ENCODE measurements at regions not wholly inside any gene's neighbourhood (a gene's known extent, or its start where the extent isn't known, plus 50 kb on each side); places are given as distances from the start of the nearest gene placed in this dataset.

DNA sequence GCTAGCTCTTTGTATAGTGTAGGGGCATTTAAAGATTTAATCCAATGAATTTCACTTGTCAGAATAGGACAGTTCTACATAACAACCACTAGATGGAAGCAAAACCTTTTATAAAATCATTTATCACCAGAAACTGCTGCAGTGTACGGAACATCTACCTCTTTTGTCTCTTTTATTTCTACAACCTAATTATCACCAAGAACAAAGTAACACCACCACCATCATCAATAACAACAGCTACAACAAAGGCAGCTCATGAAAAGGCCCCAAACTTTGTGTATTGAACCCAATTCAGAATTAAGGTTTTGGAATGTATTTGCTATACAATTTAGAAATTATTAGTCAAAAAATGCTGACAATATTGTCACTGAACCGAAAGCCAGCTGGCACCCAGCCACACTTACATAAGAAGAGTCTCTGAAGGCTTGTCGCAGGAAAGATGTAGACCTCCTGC lies 260.9 kb upstream of the RPS6KA3 start:
- peaks cover 16% of the 10 kb centered on the region for H3K4me1 Mint-ChIP-seq (ENCODE audit: low read depth, unreplicated experiment)
- no TSS peak for BruUV-seq (replicated peaks)
- CTCF ChIA-PET, result interaction anchor here (0.5 to 1.4 kb wide), 4 partner anchors 12 to 1448 kb away, joined by 3 to 4 read pairs (median 3); no protein-coding TSS in a partner anchor
- H3K9me3 Mint-ChIP-seq (ENCODE audit: low read depth, unreplicated experiment), result no peaks in the 10 kb centered on the region
- no peak overlapping the region for H3K4me3 Mint-ChIP-seq (ENCODE audit: low read depth, unreplicated experiment)
- TF ChIP-seq, protein P1, sequence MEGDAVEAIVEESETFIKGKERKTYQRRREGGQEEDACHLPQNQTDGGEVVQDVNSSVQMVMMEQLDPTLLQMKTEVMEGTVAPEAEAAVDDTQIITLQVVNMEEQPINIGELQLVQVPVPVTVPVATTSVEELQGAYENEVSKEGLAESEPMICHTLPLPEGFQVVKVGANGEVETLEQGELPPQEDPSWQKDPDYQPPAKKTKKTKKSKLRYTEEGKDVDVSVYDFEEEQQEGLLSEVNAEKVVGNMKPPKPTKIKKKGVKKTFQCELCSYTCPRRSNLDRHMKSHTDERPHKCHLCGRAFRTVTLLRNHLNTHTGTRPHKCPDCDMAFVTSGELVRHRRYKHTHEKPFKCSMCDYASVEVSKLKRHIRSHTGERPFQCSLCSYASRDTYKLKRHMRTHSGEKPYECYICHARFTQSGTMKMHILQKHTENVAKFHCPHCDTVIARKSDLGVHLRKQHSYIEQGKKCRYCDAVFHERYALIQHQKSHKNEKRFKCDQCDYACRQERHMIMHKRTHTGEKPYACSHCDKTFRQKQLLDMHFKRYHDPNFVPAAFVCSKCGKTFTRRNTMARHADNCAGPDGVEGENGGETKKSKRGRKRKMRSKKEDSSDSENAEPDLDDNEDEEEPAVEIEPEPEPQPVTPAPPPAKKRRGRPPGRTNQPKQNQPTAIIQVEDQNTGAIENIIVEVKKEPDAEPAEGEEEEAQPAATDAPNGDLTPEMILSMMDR (IDR thresholded peaks at IDR 0.05; ENCODE audit: unreplicated experiment), result peak; percentile 37
- H3K27ac Mint-ChIP-seq (ENCODE audit: unreplicated experiment), result no peak overlapping the region
- no peaks in the 10 kb centered on the region for H3K36me3 Mint-ChIP-seq (ENCODE audit: insufficient read depth, unreplicated experiment)
- intact Hi-C loops (cut with micrococcal nuclease; ENCODE audit: unreplicated experiment), result loop anchor here (1.0 to 5.0 kb wide), 2 partner anchors 1198 to 1215 kb away; no protein-coding TSS in a partner anchor
- no peak for DNase-seq
- H3K27me3 Mint-ChIP-seq (ENCODE audit: unreplicated experiment), result no peaks in the 10 kb centered on the region

DNA sequence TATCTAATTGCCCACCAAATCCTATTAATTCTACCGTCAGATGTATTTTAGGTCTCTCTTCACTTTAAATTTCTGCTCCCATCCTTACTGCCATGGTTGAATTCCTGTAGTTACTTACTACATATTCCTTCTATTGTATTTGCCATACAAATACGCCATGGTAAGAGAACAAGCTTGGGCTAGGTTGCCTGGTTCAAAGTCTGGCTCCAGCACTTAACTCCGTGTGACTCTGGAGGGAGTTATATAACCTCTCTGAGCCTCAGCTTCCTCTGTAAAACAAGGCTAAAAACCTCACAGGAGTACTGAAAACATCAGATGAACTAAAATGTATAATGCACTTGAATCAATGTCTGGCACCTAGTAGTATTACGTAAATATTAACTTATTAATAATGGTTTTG lies 260.3 kb upstream of the RPS6KA3 start:
- no TSS peak for BruUV-seq (replicated peaks)
- no peak overlapping the region for H3K27ac Mint-ChIP-seq (ENCODE audit: unreplicated experiment)
- intact Hi-C loops (cut with micrococcal nuclease; ENCODE audit: unreplicated experiment), result loop anchor here (1.0 to 5.0 kb wide), 2 partner anchors 1198 to 1215 kb away; no protein-coding TSS in a partner anchor
- no peak overlapping the region for H3K4me3 Mint-ChIP-seq (ENCODE audit: low read depth, unreplicated experiment)
- peaks cover 16% of the 10 kb centered on the region for H3K4me1 Mint-ChIP-seq (ENCODE audit: low read depth, unreplicated experiment)
- H3K9me3 Mint-ChIP-seq (ENCODE audit: low read depth, unreplicated experiment), result no peaks in the 10 kb centered on the region
- TF ChIP-seq, protein P1 (IDR thresholded peaks at IDR 0.05; ENCODE audit: unreplicated experiment), result no peak
- DNase-seq, result no peak
- H3K27me3 Mint-ChIP-seq (ENCODE audit: unreplicated experiment), result no peaks in the 10 kb centered on the region
- H3K36me3 Mint-ChIP-seq (ENCODE audit: insufficient read depth, unreplicated experiment), result no peaks in the 10 kb centered on the region
- CTCF ChIA-PET, result interaction anchor here (0.5 to 1.4 kb wide), 4 partner anchors 11 to 1448 kb away, joined by 3 to 4 read pairs (median 3); no protein-coding TSS in a partner anchor

DNA sequence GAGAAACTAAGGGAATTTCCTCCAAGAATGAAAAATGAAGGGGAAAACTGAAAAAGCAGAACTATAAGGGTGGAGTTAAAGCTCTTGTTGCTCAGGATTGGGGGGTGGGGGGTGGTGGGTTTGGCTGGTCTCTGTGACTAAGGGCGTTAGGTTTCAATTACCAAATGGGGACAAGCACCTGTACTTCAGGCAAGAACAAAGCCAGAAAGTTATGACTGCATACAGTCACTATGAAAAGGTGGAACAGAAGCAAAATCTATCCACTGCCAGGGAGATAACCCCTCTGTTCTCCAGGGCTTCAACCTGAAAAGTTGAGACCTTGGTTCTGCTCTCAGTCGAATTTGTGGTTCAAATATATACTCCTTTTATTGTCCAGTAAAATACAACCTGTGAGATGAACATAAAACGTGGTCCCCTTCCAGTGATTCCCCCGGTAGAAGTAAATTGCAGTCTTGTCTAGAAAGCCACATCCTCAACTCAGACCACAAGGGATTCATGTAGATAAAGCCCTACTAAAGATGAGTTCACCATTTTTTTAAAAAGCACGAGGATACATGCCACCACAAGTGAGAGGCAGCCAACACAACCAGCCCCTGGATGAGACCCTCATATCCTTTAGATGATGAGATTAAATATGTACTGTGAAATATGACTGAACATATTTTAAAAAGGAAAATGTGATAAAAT lies 257.1 kb upstream of the RPS6KA3 start:
- H3K4me3 Mint-ChIP-seq (ENCODE audit: low read depth, unreplicated experiment), result no peak overlapping the region
- H3K9me3 Mint-ChIP-seq (ENCODE audit: low read depth, unreplicated experiment), result no peaks in the 10 kb centered on the region
- no peak for DNase-seq
- H3K36me3 Mint-ChIP-seq (ENCODE audit: insufficient read depth, unreplicated experiment), result no peaks in the 10 kb centered on the region
- no peak overlapping the region for H3K27ac Mint-ChIP-seq (ENCODE audit: unreplicated experiment)
- CTCF ChIA-PET, result no interaction called here
- intact Hi-C loops (cut with micrococcal nuclease; ENCODE audit: unreplicated experiment), result no loop called here
- TF ChIP-seq, protein P1 (IDR thresholded peaks at IDR 0.05; ENCODE audit: unreplicated experiment), result no peak
- H3K27me3 Mint-ChIP-seq (ENCODE audit: unreplicated experiment), result no peaks in the 10 kb centered on the region
- H3K4me1 Mint-ChIP-seq (ENCODE audit: low read depth, unreplicated experiment), result peaks cover 12% of the 10 kb centered on the region
- BruUV-seq (replicated peaks), result no TSS peak

DNA sequence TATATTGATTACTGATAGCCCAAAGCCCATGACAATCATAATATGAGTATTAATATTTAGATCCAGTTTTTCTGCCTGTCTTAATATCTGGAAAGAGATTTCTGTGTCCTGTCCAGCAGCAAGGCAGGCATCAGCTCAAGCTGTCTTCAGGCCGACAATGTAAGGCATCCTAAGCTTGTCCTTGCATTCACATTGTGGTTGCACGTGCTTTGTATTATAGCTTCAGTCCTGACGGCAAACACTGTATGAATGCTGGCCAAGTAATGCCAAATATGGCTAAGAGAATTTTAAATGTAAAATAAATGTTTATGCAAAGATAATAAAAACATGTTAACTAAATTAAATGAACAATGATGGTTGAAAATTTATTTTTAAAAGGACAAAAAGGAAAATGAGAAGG lies 255.7 kb upstream of the RPS6KA3 start:
- TF ChIP-seq, protein P1 (IDR thresholded peaks at IDR 0.05; ENCODE audit: unreplicated experiment), result no peak
- Mint-ChIP-seq H3K9me3 (ENCODE audit: low read depth, unreplicated experiment) (no peaks in the 10 kb centered on the region), H3K4me1 (ENCODE audit: low read depth, unreplicated experiment) (peaks cover 22% of the 10 kb centered on the region), H3K27me3 (ENCODE audit: unreplicated experiment) (no peaks in the 10 kb centered on the region), H3K4me3 (ENCODE audit: low read depth, unreplicated experiment) (no peak overlapping the region), H3K27ac (ENCODE audit: unreplicated experiment) (no peak overlapping the region), H3K36me3 (ENCODE audit: insufficient read depth, unreplicated experiment) (no peaks in the 10 kb centered on the region)
- intact Hi-C loops (cut with micrococcal nuclease; ENCODE audit: unreplicated experiment), result no loop called here
- no peak for DNase-seq
- BruUV-seq (replicated peaks), result no TSS peak
- CTCF ChIA-PET, result no interaction called here
